ENCODE measurements at regions not wholly inside any gene's neighbourhood (a gene's known extent, or its start where the extent isn't known, plus 50 kb on each side); places are given as distances from the start of the nearest gene placed in this dataset.

DNA sequence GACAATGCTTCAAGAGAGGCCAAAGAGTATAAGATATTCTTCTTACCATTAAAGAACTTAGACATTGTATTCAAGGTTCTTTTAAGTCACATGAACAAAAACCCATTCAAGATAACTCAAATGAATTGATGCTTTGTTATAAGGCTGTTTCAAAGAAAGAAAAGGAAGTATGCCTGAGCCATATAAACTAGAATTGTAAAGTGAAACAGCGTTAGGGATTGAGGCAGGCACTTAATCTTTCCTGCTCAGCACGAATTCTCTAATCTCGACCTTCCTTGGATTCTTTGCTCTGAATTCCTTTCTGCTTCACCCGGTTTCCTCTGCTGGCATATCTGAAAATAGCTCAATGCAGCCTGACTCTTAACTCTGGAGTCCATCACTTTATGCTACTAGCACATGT, 595.4 kb downstream of the DIAPH3 start:
- no peak for TF ChIP-seq TCF7 (CRISPR knock-in tag; IDR thresholded peaks at IDR 0.05; ENCODE audit: low read depth)
- TF ChIP-seq GABPB1 (CRISPR knock-in tag; IDR thresholded peaks at IDR 0.05), result no peak
- TF ChIP-seq, protein P1, sequence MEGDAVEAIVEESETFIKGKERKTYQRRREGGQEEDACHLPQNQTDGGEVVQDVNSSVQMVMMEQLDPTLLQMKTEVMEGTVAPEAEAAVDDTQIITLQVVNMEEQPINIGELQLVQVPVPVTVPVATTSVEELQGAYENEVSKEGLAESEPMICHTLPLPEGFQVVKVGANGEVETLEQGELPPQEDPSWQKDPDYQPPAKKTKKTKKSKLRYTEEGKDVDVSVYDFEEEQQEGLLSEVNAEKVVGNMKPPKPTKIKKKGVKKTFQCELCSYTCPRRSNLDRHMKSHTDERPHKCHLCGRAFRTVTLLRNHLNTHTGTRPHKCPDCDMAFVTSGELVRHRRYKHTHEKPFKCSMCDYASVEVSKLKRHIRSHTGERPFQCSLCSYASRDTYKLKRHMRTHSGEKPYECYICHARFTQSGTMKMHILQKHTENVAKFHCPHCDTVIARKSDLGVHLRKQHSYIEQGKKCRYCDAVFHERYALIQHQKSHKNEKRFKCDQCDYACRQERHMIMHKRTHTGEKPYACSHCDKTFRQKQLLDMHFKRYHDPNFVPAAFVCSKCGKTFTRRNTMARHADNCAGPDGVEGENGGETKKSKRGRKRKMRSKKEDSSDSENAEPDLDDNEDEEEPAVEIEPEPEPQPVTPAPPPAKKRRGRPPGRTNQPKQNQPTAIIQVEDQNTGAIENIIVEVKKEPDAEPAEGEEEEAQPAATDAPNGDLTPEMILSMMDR (IDR thresholded peaks at IDR 0.05), result no peak
- no peak for TF ChIP-seq MAX (CRISPR knock-in tag; IDR thresholded peaks at IDR 0.05)
- TF ChIP-seq E2F1 (CRISPR knock-in tag; IDR thresholded peaks at IDR 0.05), result no peak
- no peak for TF ChIP-seq TP53 (CRISPR knock-in tag; IDR thresholded peaks at IDR 0.05)
- TF ChIP-seq USF1 (CRISPR knock-in tag; IDR thresholded peaks at IDR 0.05), result no peak
- TF ChIP-seq ETV6 (CRISPR knock-in tag; IDR thresholded peaks at IDR 0.05), result no peak
- TF ChIP-seq AFF4 (CRISPR knock-in tag; IDR thresholded peaks at IDR 0.05; ENCODE audit: borderline replicate concordance), result no peak
- no peak for TF ChIP-seq GTF2I (CRISPR knock-in tag; conservative IDR thresholded peaks at IDR 0.05)
- TF ChIP-seq NR2C2 (CRISPR knock-in tag; IDR thresholded peaks at IDR 0.05), result no peak
- no peak for TF ChIP-seq NFYB (CRISPR knock-in tag; conservative IDR thresholded peaks at IDR 0.05; ENCODE audit: low read depth)
- TF ChIP-seq, protein P2, sequence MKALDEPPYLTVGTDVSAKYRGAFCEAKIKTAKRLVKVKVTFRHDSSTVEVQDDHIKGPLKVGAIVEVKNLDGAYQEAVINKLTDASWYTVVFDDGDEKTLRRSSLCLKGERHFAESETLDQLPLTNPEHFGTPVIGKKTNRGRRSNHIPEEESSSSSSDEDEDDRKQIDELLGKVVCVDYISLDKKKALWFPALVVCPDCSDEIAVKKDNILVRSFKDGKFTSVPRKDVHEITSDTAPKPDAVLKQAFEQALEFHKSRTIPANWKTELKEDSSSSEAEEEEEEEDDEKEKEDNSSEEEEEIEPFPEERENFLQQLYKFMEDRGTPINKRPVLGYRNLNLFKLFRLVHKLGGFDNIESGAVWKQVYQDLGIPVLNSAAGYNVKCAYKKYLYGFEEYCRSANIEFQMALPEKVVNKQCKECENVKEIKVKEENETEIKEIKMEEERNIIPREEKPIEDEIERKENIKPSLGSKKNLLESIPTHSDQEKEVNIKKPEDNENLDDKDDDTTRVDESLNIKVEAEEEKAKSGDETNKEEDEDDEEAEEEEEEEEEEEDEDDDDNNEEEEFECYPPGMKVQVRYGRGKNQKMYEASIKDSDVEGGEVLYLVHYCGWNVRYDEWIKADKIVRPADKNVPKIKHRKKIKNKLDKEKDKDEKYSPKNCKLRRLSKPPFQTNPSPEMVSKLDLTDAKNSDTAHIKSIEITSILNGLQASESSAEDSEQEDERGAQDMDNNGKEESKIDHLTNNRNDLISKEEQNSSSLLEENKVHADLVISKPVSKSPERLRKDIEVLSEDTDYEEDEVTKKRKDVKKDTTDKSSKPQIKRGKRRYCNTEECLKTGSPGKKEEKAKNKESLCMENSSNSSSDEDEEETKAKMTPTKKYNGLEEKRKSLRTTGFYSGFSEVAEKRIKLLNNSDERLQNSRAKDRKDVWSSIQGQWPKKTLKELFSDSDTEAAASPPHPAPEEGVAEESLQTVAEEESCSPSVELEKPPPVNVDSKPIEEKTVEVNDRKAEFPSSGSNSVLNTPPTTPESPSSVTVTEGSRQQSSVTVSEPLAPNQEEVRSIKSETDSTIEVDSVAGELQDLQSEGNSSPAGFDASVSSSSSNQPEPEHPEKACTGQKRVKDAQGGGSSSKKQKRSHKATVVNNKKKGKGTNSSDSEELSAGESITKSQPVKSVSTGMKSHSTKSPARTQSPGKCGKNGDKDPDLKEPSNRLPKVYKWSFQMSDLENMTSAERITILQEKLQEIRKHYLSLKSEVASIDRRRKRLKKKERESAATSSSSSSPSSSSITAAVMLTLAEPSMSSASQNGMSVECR (CRISPR knock-in tag; IDR thresholded peaks at IDR 0.05; ENCODE audit: borderline replicate concordance), result no peak

Measured in WTC11 (cell line).